Erythroblast (primary cell): ENCODE measurements at regions not wholly inside any gene's neighbourhood (a gene's known extent, or its start where the extent isn't known, plus 50 kb on each side); places are given as distances from the start of the nearest gene placed in this dataset.
"Not testable (repeated sequence)": the region's sequence is repeated elsewhere in the genome, so short reads cannot be mapped to it uniquely, and the experiment has no call there.

ENCODE experiments used
- GATA1 ChIP-seq: IDR thresholded peaks from 2 replicates; pipeline ENCODE4 v1.6.1; 2011; ENCODE audit warnings: low read depth, mild to moderate bottlenecking, control low read depth, low read length, moderate library complexity
- POLR2A ChIP-seq: IDR thresholded peaks from 2 replicates; pipeline ENCODE4 v1.6.1; 2011; ENCODE audit warnings: mild to moderate bottlenecking, low read length

GRCh38 chr11:3476084-3476936 lies 97.4 kb upstream of the ZNF195 start:
- TF ChIP-seq POLR2A, GATA1: not testable (repeated sequence)
